ENCODE measurements at regions not wholly inside any gene's neighbourhood (a gene's known extent, or its start where the extent isn't known, plus 50 kb on each side); places are given as distances from the start of the nearest gene placed in this dataset.

GRCh38 chr6:48893048-48893447 lies 570.0 kb downstream of the MMUT start:
- no peak for TF ChIP-seq CTCF (IDR thresholded peaks at IDR 0.05; ENCODE audit: insufficient read depth, low read length, poor library complexity, severe bottlenecking)
- TF ChIP-seq EZH2phosphoT487 (conservative IDR thresholded peaks at IDR 0.05; ENCODE audit: low read length) = no peak
